Epithelial cell of prostate (primary cell): ENCODE measurements at regions not wholly inside any gene's neighbourhood (a gene's known extent, or its start where the extent isn't known, plus 50 kb on each side); places are given as distances from the start of the nearest gene placed in this dataset.

Experiments
- DNase-seq: peaks from one replicate; pipeline ENCODE4 v3.0.0-alpha.2; 2011; ENCODE audit warnings: low read depth, low spot score
- H3K27ac ChIP-seq: fragments of 450-650 bp; 2 replicates; pipeline ENCODE4 v1.5.1; 2017; ENCODE audit warnings: mild to moderate bottlenecking

DNA sequence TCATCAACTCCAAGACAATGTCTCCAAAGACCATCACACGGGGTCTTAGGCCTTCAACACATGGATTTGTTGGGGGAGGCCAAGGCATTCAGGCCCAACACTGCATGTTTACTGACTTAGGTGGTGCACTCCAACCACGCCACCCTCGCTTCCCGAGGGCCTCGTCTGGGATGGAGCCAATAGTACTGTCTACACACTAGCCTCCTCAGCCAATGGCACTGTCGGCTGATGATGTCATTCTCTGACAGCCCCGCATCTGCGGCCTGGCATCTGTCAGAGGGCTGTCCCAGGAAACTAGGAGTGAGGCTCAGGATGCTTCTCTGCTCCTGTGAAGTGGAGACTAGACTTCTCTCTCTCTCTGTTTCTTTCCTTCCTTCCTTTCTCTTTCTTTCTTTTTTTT is 96.6 kb downstream of the TEX26 start:
- no peak for DNase-seq

DNA sequence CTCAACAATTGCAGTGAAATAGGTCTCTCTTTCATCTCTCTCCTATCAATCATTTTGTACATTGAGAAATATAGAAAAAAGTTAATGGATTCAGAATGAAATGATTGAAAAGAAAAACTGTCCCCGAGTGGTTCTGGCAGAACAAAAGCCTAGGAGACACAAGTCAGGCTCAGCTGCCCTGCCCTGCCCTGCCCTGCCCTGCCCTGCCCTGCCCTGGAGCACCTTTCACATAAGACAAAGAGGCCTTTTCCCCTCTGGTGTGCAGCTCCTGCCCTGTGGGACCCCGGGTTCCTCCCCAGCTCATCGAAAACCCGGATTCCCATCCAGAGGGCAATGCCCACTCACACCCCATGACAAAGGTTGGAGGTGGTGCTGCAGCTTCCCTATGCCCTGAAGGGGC is 94.7 kb downstream of the TEX26 start:
- H3K27ac ChIP-seq: no peak overlapping the region
- DNase-seq: no peak

More for the DNA sequence above, 96.6 kb downstream of the TEX26 start:
- no peak overlapping the region for H3K27ac ChIP-seq
